Keratinocyte (primary cell): ENCODE measurements at regions not wholly inside any gene's neighbourhood (a gene's known extent, or its start where the extent isn't known, plus 50 kb on each side); places are given as distances from the start of the nearest gene placed in this dataset.

Experiments
- DNase-seq: peaks from one replicate; pipeline ENCODE4 v3.0.0-alpha.2; 2011; ENCODE audit warnings: low read depth, missing footprints, low spot score
- FAIRE-seq: peaks from 2 replicates; lab custom pipeline; 2011; peaks lifted over from hg19 to GRCh38; lab: Jason Lieb, UNC
- H2AFZ ChIP-seq: 2 replicates; pipeline ENCODE4 v1.6.0; 2012; ENCODE audit warnings: low read length, control low read depth, inconsistent platforms; ENCODE audit not compliant: control insufficient read depth
- H3K27ac ChIP-seq: 2 replicates; pipeline ENCODE4 v1.5.1; 2011; ENCODE audit warnings: low read length; ENCODE audit not compliant: control insufficient read depth, insufficient read depth
- H3K27me3 ChIP-seq: 3 replicates; pipeline ENCODE4 v1.6.0; 2011; ENCODE audit warnings: low read length; ENCODE audit not compliant: control insufficient read depth, insufficient read depth; ENCODE audit errors: extremely low read depth
- H3K36me3 ChIP-seq, 2 experiments: 2 replicates in 1 of 2; 3 replicates in 1 of 2; pipeline ENCODE4 v1.5.1; 2011; ENCODE audit warnings: low read length in 2 of 2, mild to moderate bottlenecking in 1 of 2; ENCODE audit not compliant: control insufficient read depth in 2 of 2, insufficient read depth in 2 of 2; ENCODE audit errors: extremely low read depth in 1 of 2
- H3K4me1 ChIP-seq: 3 replicates; pipeline ENCODE4 v1.5.1; 2011; ENCODE audit warnings: low read length; ENCODE audit not compliant: control insufficient read depth, insufficient read depth; ENCODE audit errors: extremely low read depth
- H3K4me2 ChIP-seq: 3 replicates; pipeline ENCODE4 v1.6.0; 2011; ENCODE audit warnings: low read depth, low read length; ENCODE audit not compliant: control insufficient read depth, insufficient read depth; ENCODE audit errors: extremely low read depth
- H3K4me3 ChIP-seq, 3 experiments: fragments of 200-600 bp in 1 of 3; sonication (generic) in 1 of 3; 2 replicates in 2 of 3; 3 replicates in 1 of 3; pipeline ENCODE4 v1.5.1; 2011 to 2016; ENCODE audit warnings: low read length in 3 of 3, mild to moderate bottlenecking in 3 of 3, control low read depth in 2 of 3, inconsistent platforms in 1 of 3, low read depth in 1 of 3, mixed read lengths in 1 of 3, mixed run types in 1 of 3, moderate library complexity in 1 of 3; ENCODE audit not compliant: control insufficient read depth in 2 of 3, insufficient read depth in 2 of 3; ENCODE audit errors: extremely low read depth in 1 of 3
- H3K79me2 ChIP-seq: 2 replicates; pipeline ENCODE4 v1.6.0; 2012; ENCODE audit warnings: low read length; ENCODE audit not compliant: control insufficient read depth, insufficient read depth
- H3K9ac ChIP-seq: 3 replicates; pipeline ENCODE4 v1.6.0; 2011; ENCODE audit warnings: low read length; ENCODE audit not compliant: control insufficient read depth, insufficient read depth; ENCODE audit errors: extremely low read depth
- H3K9me1 ChIP-seq: 3 replicates; pipeline ENCODE4 v1.6.0; 2011; ENCODE audit warnings: low read length; ENCODE audit not compliant: control insufficient read depth, insufficient read depth; ENCODE audit errors: extremely low read depth
- H3K9me3 ChIP-seq: 2 replicates; pipeline ENCODE4 v1.5.1; 2012; ENCODE audit warnings: low read depth, low read length; ENCODE audit not compliant: control insufficient read depth
- H4K20me1 ChIP-seq: 3 replicates; pipeline ENCODE4 v1.6.0; 2011; ENCODE audit warnings: low read length; ENCODE audit not compliant: control insufficient read depth, insufficient read depth; ENCODE audit errors: extremely low read depth
- EZH2 ChIP-seq: IDR thresholded peaks from one replicate; pipeline ENCODE4 v1.6.1; 2012; ENCODE audit warnings: inconsistent platforms, mild to moderate bottlenecking, low read length, moderate library complexity
- dilution Hi-C: fragments of 300-500 bp; cut with MboI; formaldehyde crosslinking; loops from one replicate; pipeline ENCODE4 v1.7.0; 2020; ENCODE audit warnings: low sequenced_read_pairs; ENCODE audit not compliant: extremely low pct_ligation_motif_present
- TF ChIP-seq, protein P1 (sequence below), 3 experiments: IDR thresholded peaks in 1 of 3; conservative IDR thresholded peaks in 1 of 3; optimal IDR thresholded peaks in 1 of 3; 2 replicates in 2 of 3; 3 replicates in 1 of 3; pipeline versions ENCODE3 to v1.5.1; 2011; ENCODE audit warnings: low read length in 3 of 3, mild to moderate bottlenecking in 3 of 3, moderate library complexity in 2 of 3, control low read depth in 1 of 3, inconsistent platforms in 1 of 3; ENCODE audit not compliant: insufficient read depth in 2 of 3; ENCODE audit errors: extremely low read depth in 1 of 3

DNA sequence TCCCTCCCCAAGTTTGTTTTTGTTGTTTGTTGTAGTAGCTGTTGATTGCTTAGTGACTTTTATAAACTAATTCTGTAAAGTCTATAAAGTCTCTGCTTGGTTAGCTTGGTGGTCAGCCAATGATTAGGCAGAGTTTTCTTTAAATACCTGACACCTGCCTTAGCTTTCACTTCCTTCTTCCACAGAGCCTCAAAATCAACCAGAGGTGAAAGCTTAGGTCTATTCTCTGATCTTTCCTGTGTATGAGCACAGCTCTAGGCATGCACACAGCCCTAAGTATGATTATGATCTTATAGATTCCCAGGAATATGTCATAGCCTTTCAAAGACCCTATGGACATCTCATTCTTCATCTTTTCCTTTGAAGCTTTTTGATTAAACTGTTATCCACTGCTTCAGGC is 514.7 kb downstream of the AACS start:
- TF ChIP-seq, protein P1, sequence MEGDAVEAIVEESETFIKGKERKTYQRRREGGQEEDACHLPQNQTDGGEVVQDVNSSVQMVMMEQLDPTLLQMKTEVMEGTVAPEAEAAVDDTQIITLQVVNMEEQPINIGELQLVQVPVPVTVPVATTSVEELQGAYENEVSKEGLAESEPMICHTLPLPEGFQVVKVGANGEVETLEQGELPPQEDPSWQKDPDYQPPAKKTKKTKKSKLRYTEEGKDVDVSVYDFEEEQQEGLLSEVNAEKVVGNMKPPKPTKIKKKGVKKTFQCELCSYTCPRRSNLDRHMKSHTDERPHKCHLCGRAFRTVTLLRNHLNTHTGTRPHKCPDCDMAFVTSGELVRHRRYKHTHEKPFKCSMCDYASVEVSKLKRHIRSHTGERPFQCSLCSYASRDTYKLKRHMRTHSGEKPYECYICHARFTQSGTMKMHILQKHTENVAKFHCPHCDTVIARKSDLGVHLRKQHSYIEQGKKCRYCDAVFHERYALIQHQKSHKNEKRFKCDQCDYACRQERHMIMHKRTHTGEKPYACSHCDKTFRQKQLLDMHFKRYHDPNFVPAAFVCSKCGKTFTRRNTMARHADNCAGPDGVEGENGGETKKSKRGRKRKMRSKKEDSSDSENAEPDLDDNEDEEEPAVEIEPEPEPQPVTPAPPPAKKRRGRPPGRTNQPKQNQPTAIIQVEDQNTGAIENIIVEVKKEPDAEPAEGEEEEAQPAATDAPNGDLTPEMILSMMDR (optimal IDR thresholded peaks at IDR 0.05 in 1 of 3, IDR thresholded peaks at IDR 0.05 in 1 of 3, conservative IDR thresholded peaks at IDR 0.05 in 1 of 3; ENCODE audit: extremely low read depth in 1 of 3, insufficient read depth in 2 of 3, low read length in 3 of 3), result no peak
- TF ChIP-seq EZH2, result no peak
- DNase-seq, result no peak
- Histone ChIP-seq H3K4me3 (no peak overlapping the region), H3K36me3 (no peaks in the 10 kb centered on the region), H4K20me1 (no peaks in the 10 kb centered on the region), H3K27ac (no peak overlapping the region), H3K9me3 (no peaks in the 10 kb centered on the region), H3K27me3 (no peaks in the 10 kb centered on the region), H2AFZ (no peak overlapping the region), H3K4me2 (no peak overlapping the region), H3K79me2 (no peaks in the 10 kb centered on the region), H3K4me1 (no peaks in the 10 kb centered on the region), H3K9ac (no peak overlapping the region), H3K9me1 (no peaks in the 10 kb centered on the region)
- dilution Hi-C loops, result no loop called here
- FAIRE-seq, result no peak

DNA sequence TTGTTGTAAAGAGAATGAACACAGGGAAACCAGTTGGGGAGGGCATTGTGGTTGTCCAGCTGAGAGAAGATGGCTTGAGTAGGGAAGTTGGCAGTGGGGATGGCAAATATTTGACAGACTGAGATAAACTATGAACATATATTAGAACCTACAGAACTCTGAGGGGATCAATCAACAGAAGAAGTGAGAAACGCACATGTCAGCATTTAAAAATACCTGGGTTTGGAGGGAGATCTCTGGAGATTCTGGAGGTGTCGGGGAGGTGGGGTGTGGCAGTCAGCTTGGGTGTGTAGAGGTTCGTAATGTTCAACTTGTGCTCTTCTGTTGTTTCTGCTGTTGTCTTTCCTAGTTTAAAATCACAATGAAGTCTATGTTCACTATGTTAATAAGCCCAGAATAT is 517.8 kb downstream of the AACS start:
- Histone ChIP-seq H3K4me2 (no peak overlapping the region), H3K79me2 (no peaks in the 10 kb centered on the region), H3K36me3 (no peaks in the 10 kb centered on the region), H3K4me1 (no peaks in the 10 kb centered on the region), H2AFZ (no peak overlapping the region), H3K9ac (no peak overlapping the region), H3K9me1 (no peaks in the 10 kb centered on the region), H3K4me3 (no peak overlapping the region), H3K27me3 (no peaks in the 10 kb centered on the region), H3K27ac (no peak overlapping the region), H4K20me1 (no peaks in the 10 kb centered on the region), H3K9me3 (no peaks in the 10 kb centered on the region)
- FAIRE-seq, result no peak
- TF ChIP-seq, protein P1 (optimal IDR thresholded peaks at IDR 0.05 in 1 of 3, IDR thresholded peaks at IDR 0.05 in 1 of 3, conservative IDR thresholded peaks at IDR 0.05 in 1 of 3; ENCODE audit: extremely low read depth in 1 of 3, insufficient read depth in 2 of 3, low read length in 3 of 3), result no peak
- dilution Hi-C loops, result no loop called here
- DNase-seq, result no peak
